Endothelial cell of umbilical vein (primary cell): ENCODE measurements at regions not wholly inside any gene's neighbourhood (a gene's known extent, or its start where the extent isn't known, plus 50 kb on each side); places are given as distances from the start of the nearest gene placed in this dataset.

ENCODE experiments used
- BruUV-seq: library from RNA; stranded (reverse); fragments of 400-500 nt; replicated peaks from 2 replicates; lab custom pipeline; 2021; lab: Mats Ljungman, UMichigan
- CTCF ChIA-PET: fragments of 300-600, 350-600 bp; sonication (Branson Sonifier 250); formaldehyde crosslinking; loops from one replicate; lab custom pipeline; 2021; ENCODE audit warnings: antibody characterized with exemption, inconsistent platforms; lab: Charles Lee
- POLR2A ChIA-PET: fragments of 300-600, 350-600 bp; sonication (Branson Sonifier 250); formaldehyde crosslinking; loops from one replicate; lab custom pipeline; 2021; ENCODE audit warnings: antibody characterized with exemption, inconsistent platforms; lab: Charles Lee
- DNase-seq: peaks from one replicate; pipeline ENCODE4 v3.0.0-alpha.2; 2011; ENCODE audit warnings: low read depth, low spot score
- FAIRE-seq: peaks from 2 replicates; lab custom pipeline; 2011; peaks lifted over from hg19 to GRCh38; lab: Jason Lieb, UNC
- H2AFZ ChIP-seq: 2 replicates; pipeline ENCODE4 v1.6.0; 2012; ENCODE audit warnings: low read depth, low read length, control low read depth, inconsistent platforms
- H3K27ac ChIP-seq: 2 replicates; pipeline ENCODE4 v1.5.1; 2011; ENCODE audit warnings: low read depth, mild to moderate bottlenecking, control low read depth, low read length, moderate library complexity; ENCODE audit not compliant: insufficient read depth
- H3K27me3 ChIP-seq, 2 experiments: 2 replicates each; pipeline versions ENCODE4 v1.6.0 to v1.6.1; 2011; ENCODE audit warnings: low read length in 2 of 2, mixed read lengths in 1 of 2; ENCODE audit not compliant: control insufficient read depth in 2 of 2, insufficient read depth in 2 of 2
- H3K36me3 ChIP-seq, 2 experiments: 2 replicates in 1 of 2; 3 replicates in 1 of 2; pipeline ENCODE4 v1.5.1; 2011; ENCODE audit warnings: low read length in 2 of 2, mild to moderate bottlenecking in 1 of 2, moderate library complexity in 1 of 2; ENCODE audit not compliant: control insufficient read depth in 2 of 2, insufficient read depth in 2 of 2; ENCODE audit errors: extremely low read depth in 1 of 2
- H3K4me1 ChIP-seq: 3 replicates; pipeline ENCODE4 v1.5.1; 2011; ENCODE audit warnings: mild to moderate bottlenecking, low read length; ENCODE audit not compliant: control insufficient read depth, insufficient read depth; ENCODE audit errors: extremely low read depth
- H3K4me2 ChIP-seq: 2 replicates; pipeline ENCODE4 v1.6.1; 2011; ENCODE audit warnings: low read length, control low read depth, mixed read lengths; ENCODE audit not compliant: insufficient read depth
- H3K4me3 ChIP-seq, 3 experiments: fragments of 200-600 bp in 1 of 3; sonication (generic), shearing (Covaris generic) in 1 of 3; replicated peaks in 1 of 3; 2 replicates each; pipeline ENCODE4 v1.5.1; 2011 to 2016; ENCODE audit warnings: control low read depth in 3 of 3, low read length in 3 of 3, mild to moderate bottlenecking in 2 of 3, inconsistent platforms in 1 of 3, low read depth in 1 of 3, moderate library complexity in 1 of 3; ENCODE audit not compliant: insufficient read depth in 1 of 3
- H3K79me2 ChIP-seq: 2 replicates; pipeline ENCODE4 v1.6.0; 2012; ENCODE audit warnings: low read length, inconsistent platforms; ENCODE audit not compliant: control insufficient read depth, insufficient read depth
- H3K9ac ChIP-seq: replicated peaks from 2 replicates; pipeline ENCODE3; 2011; ENCODE audit warnings: low read length, control low read depth; ENCODE audit not compliant: insufficient read depth; ENCODE audit errors: extremely low read depth
- H3K9me1 ChIP-seq: replicated peaks from 3 replicates; pipeline ENCODE4 v1.6.0; 2011; ENCODE audit warnings: mild to moderate bottlenecking, low read length; ENCODE audit not compliant: control insufficient read depth, insufficient read depth; ENCODE audit errors: extremely low read depth
- H3K9me3 ChIP-seq: replicated peaks from 2 replicates; pipeline ENCODE4 v1.5.1; 2012; ENCODE audit warnings: low read length, inconsistent platforms; ENCODE audit not compliant: control insufficient read depth, insufficient read depth
- H4K20me1 ChIP-seq: replicated peaks from 2 replicates; pipeline ENCODE3; 2011; ENCODE audit warnings: mild to moderate bottlenecking, low read length; ENCODE audit not compliant: control insufficient read depth, insufficient read depth; ENCODE audit errors: extremely low read depth
- CTCF ChIP-seq, 2 donors: IDR thresholded peaks; 1 replicate in 1 of 2; 2 replicates in 1 of 2; pipeline ENCODE4 v1.5.1; 2011; ENCODE audit warnings: low read length in 2 of 2, mild to moderate bottlenecking in 2 of 2, moderate library complexity in 2 of 2, control low read depth in 1 of 2, inconsistent platforms in 1 of 2, low read depth in 1 of 2; ENCODE audit not compliant: insufficient read depth in 1 of 2; ENCODE audit errors: extremely low read depth in 1 of 2
- EZH2 ChIP-seq: IDR thresholded peaks from 2 replicates; pipeline ENCODE4 v1.6.1; 2012; ENCODE audit warnings: borderline replicate concordance, low read depth, mild to moderate bottlenecking, moderate library complexity, low read length, inconsistent platforms; ENCODE audit not compliant: severe bottlenecking
- FOS ChIP-seq: IDR thresholded peaks from 2 replicates; pipeline ENCODE4 v1.6.1; 2011; ENCODE audit warnings: mild to moderate bottlenecking, low read length, moderate library complexity, borderline replicate concordance; ENCODE audit not compliant: insufficient read depth
- GATA2 ChIP-seq: IDR thresholded peaks from 2 replicates; pipeline ENCODE4 v1.7.0; 2011; ENCODE audit warnings: low read depth, mild to moderate bottlenecking, moderate library complexity, mixed read lengths, low read length; ENCODE audit not compliant: insufficient read length, insufficient read depth
- JUN ChIP-seq: IDR thresholded peaks from 2 replicates; pipeline ENCODE4 v1.6.1; 2011; ENCODE audit warnings: borderline replicate concordance, low read depth; ENCODE audit not compliant: insufficient read length, insufficient read depth
- MYC ChIP-seq: IDR thresholded peaks from one replicate; pipeline ENCODE4 v1.6.1; 2011; ENCODE audit warnings: mild to moderate bottlenecking, low read depth, low read length
- POLR2AphosphoS5 ChIP-seq: IDR thresholded peaks from 2 replicates; pipeline ENCODE4 v1.6.1; 2012; ENCODE audit warnings: low read depth, mild to moderate bottlenecking, control low read depth, low read length, moderate library complexity; ENCODE audit not compliant: insufficient read depth
- dilution Hi-C: fragments of 300-500 bp; cut with MboI; formaldehyde crosslinking; loops from one replicate; pipeline ENCODE4 v1.15.0; 2019; ENCODE audit warnings: low sequenced_read_pairs; ENCODE audit not compliant: extremely low pct_ligation_motif_present
- intact Hi-C: fragments of 100-400 bp; cut with micrococcal nuclease; formaldehyde crosslinking; loops from one replicate; pipeline ENCODE4 v1.10.0; 2022
- TF ChIP-seq, protein P1 (sequence below): IDR thresholded peaks from 2 replicates; pipeline ENCODE4 v1.6.1; 2011; ENCODE audit not compliant: insufficient read depth, insufficient read length

GRCh38 chr16:54742436-54742835 lies 188.2 kb upstream of the IRX5 start:
- H3K4me3 ChIP-seq: no peak overlapping the region
- H3K79me2 ChIP-seq: no peaks in the 10 kb centered on the region
- H3K9ac ChIP-seq: no peak overlapping the region
- H4K20me1 ChIP-seq: no peaks in the 10 kb centered on the region
- BruUV-seq: no TSS peak
- H3K4me1 ChIP-seq: no peaks in the 10 kb centered on the region
- no peaks in the 10 kb centered on the region for H3K9me1 ChIP-seq
- H3K27ac ChIP-seq: no peak overlapping the region
- H3K9me3 ChIP-seq: no peaks in the 10 kb centered on the region
- FAIRE-seq (no peak), DNase-seq (no peak)
- no peaks in the 10 kb centered on the region for H3K27me3 ChIP-seq
- ChIA-PET CTCF (no interaction called here), POLR2A (no interaction called here)
- dilution Hi-C loops: no loop called here
- TF ChIP-seq MYC: no peak
- TF ChIP-seq, protein P1, sequence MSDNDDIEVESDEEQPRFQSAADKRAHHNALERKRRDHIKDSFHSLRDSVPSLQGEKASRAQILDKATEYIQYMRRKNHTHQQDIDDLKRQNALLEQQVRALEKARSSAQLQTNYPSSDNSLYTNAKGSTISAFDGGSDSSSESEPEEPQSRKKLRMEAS: no peak
- no peak for TF ChIP-seq POLR2AphosphoS5
- TF ChIP-seq GATA2: no peak
- H3K36me3 ChIP-seq: no peaks in the 10 kb centered on the region
- no peak overlapping the region for H3K4me2 ChIP-seq
- intact Hi-C loops: no loop called here
- no peak overlapping the region for H2AFZ ChIP-seq

GRCh38 chr16:54739381-54739780 lies 191.3 kb upstream of the IRX5 start:
- intact Hi-C loops: no loop called here
- H3K36me3 ChIP-seq: no peaks in the 10 kb centered on the region
- H2AFZ ChIP-seq: no peak overlapping the region
- FAIRE-seq (no peak), DNase-seq (no peak)
- no peaks in the 10 kb centered on the region for H3K27me3 ChIP-seq
- H3K9ac ChIP-seq: no peak overlapping the region
- BruUV-seq: no TSS peak
- TF ChIP-seq GATA2: no peak
- no peak for TF ChIP-seq FOS
- TF ChIP-seq JUN: no peak
- no peak for TF ChIP-seq MYC
- TF ChIP-seq POLR2AphosphoS5: no peak
- TF ChIP-seq EZH2: no peak
- no peak for TF ChIP-seq CTCF (IDR thresholded peaks at IDR 0.05; ENCODE audit: extremely low read depth in 1 of 2, insufficient read depth in 1 of 2, low read depth in 1 of 2, low read length in 2 of 2)
- ChIA-PET CTCF (no interaction called here), POLR2A (no interaction called here)
- dilution Hi-C loops: no loop called here
- no peak overlapping the region for H3K4me2 ChIP-seq
- H3K4me1 ChIP-seq: no peaks in the 10 kb centered on the region
- H3K9me1 ChIP-seq: no peaks in the 10 kb centered on the region
- no peaks in the 10 kb centered on the region for H3K79me2 ChIP-seq
- no peak overlapping the region for H3K4me3 ChIP-seq
- no peak overlapping the region for H3K27ac ChIP-seq
- no peaks in the 10 kb centered on the region for H3K9me3 ChIP-seq
- no peaks in the 10 kb centered on the region for H4K20me1 ChIP-seq
